Testis (tissue), 2 donors: ENCODE measurements at regions not wholly inside any gene's neighbourhood (a gene's known extent, or its start where the extent isn't known, plus 50 kb on each side); places are given as distances from the start of the nearest gene placed in this dataset.

ENCODE experiments used
- POLR2A ChIP-seq: fragments of 450-650 bp; IDR thresholded peaks from one replicate; pipeline ENCODE4 v1.6.1; 2017; ENCODE audit warnings: antibody characterized with exemption, mild to moderate bottlenecking, moderate library complexity
- TF ChIP-seq, protein P1 (sequence below), 3 experiments: fragments of 450-650 bp in 2 of 3; fragments of 200-600 bp in 1 of 3; sonication (generic) in 1 of 3; IDR thresholded peaks; one replicate each; pipeline ENCODE4 v1.5.1; 2016 to 2019; ENCODE audit warnings: antibody characterized with exemption in 3 of 3, mild to moderate bottlenecking in 2 of 3, moderate library complexity in 1 of 3

DNA sequence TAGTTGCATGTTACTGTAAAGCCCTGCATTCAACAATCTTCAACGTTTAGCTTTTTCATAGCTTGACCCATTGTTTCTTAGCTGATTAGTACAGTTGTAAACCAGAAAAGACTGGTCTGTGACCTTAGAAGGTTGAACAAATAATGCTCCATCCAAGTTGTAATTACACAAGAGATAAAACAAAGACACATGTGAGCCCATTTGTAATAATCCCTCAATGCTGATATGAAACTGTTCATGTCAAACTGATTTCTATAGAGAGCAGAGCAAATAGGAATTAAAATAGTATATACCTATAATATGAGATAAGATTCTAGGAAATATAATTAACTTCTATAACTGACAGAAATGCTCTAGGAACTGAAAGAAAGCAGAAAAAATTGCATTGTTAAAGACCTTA lies 94.7 kb upstream of the SLC25A13 start:
- no peak for TF ChIP-seq POLR2A
- TF ChIP-seq, protein P1, sequence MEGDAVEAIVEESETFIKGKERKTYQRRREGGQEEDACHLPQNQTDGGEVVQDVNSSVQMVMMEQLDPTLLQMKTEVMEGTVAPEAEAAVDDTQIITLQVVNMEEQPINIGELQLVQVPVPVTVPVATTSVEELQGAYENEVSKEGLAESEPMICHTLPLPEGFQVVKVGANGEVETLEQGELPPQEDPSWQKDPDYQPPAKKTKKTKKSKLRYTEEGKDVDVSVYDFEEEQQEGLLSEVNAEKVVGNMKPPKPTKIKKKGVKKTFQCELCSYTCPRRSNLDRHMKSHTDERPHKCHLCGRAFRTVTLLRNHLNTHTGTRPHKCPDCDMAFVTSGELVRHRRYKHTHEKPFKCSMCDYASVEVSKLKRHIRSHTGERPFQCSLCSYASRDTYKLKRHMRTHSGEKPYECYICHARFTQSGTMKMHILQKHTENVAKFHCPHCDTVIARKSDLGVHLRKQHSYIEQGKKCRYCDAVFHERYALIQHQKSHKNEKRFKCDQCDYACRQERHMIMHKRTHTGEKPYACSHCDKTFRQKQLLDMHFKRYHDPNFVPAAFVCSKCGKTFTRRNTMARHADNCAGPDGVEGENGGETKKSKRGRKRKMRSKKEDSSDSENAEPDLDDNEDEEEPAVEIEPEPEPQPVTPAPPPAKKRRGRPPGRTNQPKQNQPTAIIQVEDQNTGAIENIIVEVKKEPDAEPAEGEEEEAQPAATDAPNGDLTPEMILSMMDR (IDR thresholded peaks at IDR 0.05), result no peak
